NCI-H2196 treated with DMSO at 0.1 percent for 48 hours (cell line): ENCODE measurements at regions not wholly inside any gene's neighbourhood (a gene's known extent, or its start where the extent isn't known, plus 50 kb on each side); places are given as distances from the start of the nearest gene placed in this dataset.

ENCODE experiments used
- DNase-seq: peaks from one replicate; lab custom pipeline; 2025; ENCODE audit not compliant: unreplicated experiment; lab: John Stamatoyannopoulos, UW

DNA sequence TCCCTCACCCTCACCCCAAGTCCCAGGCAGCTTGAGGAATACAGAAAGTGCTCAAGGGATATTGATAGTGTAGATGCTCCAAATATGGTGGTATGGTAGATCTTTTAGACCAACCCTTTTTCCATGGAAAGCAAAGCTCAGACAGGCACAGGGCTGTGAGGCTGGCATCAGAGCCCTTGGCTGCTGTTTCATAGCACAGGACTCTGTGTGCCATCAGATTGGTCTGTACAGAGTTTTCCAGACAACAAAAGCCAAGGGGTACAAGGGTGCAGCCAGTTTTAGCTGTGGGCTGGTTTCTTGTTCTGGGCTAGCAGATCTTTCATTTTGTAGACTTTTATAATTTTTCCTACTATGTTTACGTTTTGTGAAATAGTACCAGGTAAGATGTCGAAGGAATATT lies 296.9 kb upstream of the TNP1 start:
- DNase-seq, result no peak

DNA sequence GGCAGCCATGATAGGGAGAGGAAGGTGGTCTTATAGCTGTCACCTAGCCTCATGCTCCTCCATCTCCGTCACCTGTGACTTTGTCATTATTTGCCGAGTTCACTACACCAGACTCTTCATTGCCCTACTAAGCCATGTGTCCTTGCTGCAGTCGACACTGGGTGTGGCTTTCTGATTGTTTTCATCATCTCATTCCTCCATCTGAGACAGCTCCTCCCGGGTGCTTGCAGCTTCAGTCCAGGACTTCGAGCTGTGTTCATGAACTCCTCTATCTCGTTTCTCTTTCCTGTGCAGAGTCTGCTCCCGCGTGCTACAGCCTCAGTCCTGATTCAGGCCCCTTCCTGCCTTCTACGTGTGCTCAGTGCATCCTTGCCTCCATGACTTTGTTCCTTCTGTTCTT lies 295.1 kb upstream of the TNP1 start:
- DNase-seq, result no peak

DNA sequence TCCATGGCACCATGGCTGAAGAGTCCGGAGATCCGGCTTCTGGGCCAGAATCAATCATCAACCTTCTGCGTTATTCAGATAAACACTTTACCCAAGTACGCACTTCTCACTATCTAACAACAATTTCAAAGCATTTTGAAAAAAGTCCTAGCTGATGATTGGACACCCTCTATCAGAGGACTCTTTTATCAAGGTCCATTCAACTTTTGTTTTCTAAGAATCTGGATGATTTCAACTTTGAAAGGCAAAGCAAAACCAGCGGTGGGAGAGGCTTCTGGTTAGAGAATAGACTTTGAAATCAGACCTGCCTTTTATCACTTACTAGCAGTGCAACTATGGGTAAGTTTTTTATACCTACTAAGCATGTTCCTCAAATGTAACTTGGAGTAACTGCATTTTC lies 293.6 kb upstream of the TNP1 start:
- DNase-seq, result no peak

DNA sequence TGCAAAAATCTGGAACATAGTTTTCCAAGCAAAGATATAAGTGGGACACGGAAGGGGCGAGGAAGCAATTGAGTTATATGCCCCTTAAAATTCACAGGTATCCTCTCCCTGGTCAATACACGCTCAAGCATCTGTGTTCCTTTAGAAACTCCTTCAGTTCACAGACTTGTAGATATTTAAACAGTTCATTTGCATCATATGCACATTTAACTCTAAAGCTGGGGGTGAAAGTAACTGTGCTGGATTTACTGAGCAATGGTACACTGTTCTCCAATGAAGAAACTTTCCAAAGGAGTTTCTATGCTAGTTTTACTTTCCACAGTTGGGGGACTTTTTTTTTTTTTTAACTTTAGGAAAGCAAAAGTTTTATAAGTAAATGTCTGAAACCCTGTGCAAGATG lies 293.0 kb upstream of the TNP1 start:
- DNase-seq, result no peak

DNA sequence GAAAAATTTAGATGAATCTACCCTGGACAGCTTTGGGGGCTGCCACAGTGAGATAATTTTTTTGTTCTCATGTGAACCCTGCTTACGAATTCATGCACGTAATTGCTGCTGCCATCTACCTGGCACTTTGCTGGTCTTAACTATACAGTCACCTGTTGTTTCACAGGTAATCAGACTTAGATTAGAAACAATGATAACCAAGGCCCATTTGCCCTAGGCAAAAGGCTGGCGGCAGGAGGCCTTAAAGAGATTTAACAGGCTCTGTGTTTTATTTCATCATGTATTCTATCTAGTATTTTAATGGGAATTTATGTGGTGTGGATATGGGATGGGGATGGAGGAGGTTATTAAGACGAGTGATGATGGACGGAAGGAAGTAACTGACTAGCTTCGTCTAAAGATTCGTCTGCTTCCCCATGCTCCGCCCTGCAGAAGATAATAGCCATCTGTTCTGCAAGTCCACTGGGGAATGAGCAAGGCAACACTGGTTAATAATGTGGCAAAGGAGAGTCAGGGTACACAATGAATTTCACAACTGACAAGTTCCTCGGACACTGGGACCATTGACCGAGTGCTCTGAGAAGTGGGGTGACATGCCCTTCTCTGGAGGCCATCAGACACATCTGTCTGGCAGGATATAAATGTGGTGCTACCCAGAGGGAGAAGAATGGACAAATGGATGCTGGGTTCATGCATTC lies 291.8 kb upstream of the TNP1 start:
- DNase-seq, result no peak

DNA sequence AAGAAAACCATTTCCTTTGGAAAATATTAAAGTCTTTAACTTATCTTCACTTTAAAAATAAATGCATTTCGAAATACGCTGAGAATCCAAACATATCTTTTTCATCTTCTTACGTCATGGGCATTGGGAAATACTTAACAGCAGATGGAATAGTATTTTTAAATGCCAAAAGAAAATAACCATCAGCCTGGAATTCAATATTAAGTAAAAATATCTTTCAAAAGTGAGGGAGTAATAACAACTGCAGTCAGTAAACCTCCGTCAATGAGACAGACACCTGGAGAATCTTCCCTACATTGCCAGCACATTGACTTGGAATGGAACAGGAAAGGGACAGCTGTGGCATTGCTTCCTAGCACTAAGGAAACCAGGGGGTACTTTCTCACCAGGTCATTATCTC lies 290.4 kb upstream of the TNP1 start:
- DNase-seq, result no peak

DNA sequence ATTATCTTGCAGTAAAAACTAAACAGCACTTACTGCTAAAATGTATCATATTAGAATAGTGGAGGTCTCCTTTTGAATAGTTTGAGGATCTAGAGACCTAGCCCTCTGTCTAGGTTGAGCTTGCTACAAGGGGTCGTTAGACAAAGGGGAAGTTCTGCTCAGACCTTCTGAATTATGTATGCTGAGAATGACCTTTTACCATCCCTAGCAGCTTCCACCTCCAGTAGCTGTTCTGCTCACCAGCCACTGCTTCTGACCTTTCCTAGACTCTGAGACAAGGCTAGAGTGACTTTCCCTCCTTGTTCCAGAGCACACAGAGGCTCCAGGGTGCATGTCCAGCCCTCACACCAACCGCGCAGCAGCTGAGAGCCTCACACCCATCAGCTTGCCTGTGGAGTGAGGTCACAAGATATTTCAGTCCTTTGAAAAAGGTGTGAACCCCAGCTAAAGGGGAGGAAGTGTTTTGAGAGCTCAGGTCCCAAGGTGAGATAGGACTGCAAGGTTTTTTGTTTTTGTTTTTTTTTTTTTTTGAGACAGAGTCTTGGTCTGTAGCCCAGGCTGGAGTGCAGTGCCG lies 289.3 kb upstream of the TNP1 start:
- no peak for DNase-seq

DNA sequence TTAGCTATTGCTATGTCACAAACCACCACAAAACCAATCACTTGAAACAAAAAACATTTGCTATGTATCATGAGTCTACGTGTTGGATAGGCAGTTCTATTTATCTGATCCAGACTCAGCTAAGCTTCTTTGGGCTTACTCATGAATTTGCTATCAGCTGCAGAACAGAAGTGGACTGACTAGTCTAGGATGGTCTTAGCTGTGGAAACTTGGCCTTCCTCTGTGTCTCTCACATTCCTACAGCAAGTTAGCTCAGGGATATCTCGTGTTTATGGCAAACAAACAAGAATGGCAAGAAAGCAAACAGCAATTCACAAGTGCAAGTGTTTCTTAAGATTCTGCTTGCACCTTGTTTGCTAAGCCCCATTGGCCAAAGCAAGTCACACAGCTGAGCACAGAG lies 288.0 kb upstream of the TNP1 start:
- DNase-seq, result no peak

DNA sequence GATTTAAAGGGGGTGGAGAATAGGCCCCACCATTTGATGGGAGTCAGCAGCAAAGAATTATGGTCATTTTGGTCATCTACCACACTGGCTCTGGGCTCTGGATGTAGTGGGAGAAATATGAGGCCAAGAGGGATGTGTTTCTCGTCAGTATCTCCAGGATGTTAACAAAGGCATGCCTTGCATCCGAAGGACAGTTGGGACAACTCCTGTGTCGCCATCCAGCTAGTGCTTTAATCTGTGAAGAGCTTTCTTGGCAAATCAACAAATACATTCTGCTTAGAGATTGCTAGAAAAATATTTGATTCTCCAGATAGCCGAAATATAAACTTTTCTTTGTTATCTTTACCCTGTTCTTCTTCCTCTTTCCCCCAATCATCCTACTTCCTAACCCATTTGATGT lies 287.1 kb upstream of the TNP1 start:
- no peak for DNase-seq

DNA sequence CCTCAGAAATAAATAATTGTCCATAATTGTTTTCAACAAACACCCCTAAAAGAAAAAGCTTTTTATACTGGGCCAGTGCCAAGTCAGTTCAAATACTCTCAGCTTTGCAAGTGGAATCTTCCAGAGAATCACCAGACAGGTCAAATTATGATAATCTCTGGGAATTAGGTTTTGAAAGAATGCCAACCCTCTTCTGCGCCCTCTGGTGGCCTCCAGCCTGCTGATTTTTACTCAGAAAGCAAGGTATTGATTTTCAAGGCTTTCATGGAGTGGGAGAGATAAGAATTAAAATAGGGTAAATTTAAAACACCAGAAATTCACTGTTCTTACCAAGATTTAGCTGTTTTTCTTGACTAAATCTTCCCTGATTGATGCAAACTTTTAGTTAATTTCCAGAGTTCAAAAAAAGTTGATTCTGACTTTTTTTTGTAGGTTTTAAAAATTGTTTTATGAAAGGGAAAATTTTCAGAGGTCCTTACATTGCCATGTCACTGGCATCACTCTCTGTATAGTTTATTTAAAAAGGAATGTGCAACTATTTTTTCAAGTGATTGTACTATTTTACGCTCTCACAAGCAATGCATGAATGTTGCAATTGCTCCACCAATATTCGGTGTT lies 282.9 kb upstream of the TNP1 start:
- DNase-seq, result no peak

DNA sequence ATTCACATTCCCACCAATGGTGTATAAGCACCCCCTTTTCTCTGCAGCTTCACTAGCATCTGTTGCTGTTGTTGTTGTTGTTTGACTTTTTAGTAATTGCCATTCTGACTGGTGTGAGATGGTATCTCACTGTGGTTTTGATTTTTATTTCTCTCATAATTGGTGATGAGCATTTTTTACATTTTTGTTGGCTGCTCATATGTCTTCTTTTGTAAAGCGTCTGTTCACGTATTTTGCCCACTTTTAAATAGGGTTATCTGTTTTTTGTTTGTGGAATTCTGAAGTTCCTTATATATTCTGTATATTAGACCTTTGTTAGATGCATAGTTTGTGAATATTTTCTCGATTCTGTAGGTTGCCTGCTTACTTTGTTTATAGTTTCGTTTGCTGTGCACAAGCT lies 278.4 kb upstream of the TNP1 start:
- no peak for DNase-seq

DNA sequence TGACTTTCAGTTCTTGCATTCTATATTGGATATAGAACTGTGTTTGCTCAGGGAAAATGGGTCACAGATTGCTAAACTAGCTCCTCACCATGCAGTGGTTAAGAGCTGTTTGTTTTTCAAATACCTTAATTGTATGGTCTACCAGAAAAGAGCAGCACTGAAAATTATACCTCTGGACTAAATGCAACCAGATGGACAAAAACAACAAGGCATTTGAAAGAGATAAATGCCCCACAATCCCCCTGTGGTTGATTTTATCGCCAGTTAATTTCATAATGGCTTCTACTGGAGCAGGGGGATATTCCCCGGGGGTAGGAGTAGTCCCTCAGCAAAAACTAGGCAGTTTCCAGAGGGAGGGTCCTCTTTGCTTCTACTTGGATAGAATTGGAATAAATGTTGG lies 267.9 kb upstream of the TNP1 start:
- no peak for DNase-seq

DNA sequence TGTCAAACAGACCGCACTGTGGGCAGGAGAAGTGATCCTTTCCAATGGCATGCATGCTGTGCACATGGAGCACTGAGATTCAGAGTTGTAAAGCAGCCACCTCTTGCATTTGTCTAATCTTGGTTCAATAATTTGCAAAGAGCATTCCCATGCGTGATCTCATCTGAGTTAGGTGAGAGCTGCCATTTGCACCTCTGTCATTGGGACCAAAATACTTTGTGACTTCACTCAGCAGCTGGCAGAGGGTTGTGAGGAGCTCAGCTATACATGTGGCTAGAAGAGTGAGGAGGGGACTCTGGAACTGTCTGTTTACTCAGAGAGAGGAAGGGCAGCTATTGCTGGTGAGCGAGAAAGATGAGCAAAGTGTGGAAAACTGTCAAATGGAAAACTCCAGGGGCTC lies 265.1 kb upstream of the TNP1 start:
- DNase-seq, result no peak

DNA sequence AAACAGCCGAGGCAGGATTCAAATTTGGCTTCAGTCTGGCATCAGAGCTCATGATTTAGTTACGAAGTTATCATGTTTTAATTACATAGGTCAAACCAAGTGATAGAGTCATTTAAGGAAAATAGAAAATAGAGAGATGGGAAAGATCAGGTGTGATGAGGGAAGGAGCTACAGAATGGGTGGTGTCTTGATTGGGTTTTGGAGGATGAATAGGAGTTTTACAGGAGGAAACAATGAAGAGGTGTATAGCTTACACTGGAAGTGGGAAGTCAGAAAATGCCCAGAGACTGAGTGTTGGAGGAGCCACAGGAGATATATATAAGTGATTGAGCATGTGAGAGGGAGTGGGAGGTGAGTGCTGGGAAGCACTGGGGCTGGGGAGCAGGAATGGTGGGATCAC lies 264.2 kb upstream of the TNP1 start:
- DNase-seq, result no peak

DNA sequence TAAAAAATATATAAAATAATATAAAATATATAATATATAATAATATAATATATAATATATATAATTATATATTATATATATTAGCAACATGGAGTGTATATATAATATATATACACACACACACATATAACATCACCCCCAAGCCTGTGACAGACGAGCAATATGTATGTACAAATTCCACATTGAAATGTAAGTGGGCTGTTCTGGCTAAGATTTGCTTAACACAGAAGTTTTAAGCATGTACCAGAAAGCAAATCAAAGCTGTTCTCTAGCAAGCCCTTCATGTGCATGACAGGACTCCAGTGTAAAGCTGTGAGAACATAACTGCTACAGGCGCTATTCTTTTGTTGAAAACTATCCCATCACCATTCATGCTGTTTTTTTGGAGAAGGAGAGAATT lies 261.7 kb upstream of the TNP1 start:
- no peak for DNase-seq

DNA sequence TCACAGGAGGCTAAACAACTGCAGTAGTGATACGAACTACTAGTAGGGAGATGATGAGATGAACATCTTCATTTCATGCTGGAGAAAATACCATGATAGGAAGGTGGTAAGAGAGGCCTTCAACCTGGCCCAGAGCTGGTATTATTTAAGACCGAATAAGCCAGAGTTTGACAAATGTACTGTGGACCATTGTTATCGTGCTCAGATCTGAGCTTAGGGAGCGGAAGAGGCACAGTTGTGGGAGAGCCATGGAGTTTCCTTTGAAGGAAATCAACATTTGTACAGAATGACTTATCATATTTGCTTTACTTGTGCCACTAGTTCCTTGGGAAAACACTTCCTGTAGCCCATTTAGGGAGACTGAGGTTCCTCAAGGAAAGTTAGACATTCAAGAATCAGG lies 260.6 kb upstream of the TNP1 start:
- no peak for DNase-seq

DNA sequence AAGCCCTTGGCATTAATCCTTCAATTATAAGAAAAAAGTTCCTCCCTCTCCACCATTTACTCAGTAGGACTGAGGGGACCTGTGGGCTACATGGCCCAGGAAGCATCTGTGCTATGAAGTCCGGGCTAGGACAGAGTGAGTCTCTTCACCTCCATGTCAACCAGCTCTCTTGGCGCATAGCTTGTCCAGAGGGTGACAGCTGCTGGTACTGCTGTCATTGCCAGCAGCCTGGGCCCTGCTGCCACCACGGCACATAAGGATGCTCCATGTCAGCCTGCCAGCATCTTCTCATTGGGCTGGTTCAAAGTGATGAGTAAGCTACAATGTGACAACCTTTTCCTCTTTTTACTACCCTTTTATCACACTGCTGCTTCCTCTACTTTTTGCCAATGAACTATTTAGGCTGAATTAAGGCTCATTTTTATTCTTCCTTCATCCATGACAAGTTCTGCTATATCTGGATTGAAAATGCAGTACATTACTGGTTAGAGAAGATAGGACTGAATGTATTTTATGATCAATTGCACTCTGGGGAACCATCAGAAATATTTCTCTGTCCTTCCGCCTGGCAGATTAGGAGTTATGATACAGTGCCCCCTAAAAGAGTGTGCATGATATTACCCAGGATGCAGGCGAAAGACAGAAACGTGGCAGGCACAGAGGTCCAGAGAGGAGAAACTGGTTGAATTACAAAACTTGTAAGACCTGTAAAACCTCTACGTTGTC lies 258.9 kb upstream of the TNP1 start:
- DNase-seq, result no peak

DNA sequence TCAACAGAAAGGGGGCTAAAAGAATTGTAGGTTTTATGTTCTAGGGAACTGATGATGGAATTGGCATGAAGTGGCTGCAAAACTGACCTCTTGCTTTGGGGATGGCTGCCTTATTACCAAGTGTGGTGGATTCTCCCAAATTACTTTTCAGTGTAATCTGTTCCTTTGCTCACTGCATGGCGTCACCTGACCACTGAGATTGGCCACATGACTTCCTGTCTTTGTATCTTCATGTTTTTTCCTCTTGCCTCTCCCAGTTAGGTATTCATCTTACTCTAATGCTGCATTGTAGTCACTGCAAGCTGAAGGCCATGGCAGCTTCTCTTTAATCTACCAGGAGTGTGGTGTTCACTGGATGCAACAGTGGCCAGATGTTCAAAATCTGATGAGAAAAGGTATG lies 257.7 kb upstream of the TNP1 start:
- no peak for DNase-seq

DNA sequence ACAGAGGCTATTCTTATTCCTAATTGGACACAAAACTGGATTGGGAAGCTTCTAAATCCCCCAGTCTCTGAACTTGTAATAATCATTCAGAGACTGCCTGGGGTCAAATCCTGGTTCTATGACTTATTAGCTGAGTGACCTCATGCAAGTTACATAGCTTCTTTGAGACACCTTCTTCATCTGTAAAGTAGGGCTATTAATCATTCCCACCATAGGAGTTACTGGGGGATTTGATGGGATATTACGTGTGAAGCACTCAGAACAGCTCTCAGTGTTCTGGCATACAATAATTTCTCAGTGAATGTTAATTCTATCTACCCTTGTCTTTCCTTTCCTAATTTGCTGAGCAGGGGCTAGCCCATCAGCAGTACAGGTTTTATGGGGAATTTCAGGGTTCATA lies 256.7 kb upstream of the TNP1 start:
- no peak for DNase-seq

DNA sequence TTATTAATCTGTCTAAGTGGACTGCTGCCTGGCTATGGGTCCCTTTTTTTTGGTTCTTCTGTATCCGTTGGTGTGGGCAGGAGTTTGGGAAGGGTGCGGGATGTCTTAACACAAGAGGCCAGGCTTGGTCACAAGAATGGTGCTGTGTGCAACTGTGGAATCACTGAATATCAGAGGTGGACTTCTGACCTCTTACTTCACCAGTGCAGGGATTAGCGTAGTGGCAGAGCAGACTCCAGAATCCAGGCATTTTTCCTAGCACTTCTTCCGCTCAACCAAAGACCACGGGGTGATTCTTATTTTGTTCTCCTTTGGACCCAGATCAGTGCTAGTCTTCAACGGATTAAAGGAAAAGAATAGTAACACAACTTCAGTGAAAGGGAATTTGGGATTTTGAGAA lies 254.3 kb upstream of the TNP1 start:
- no peak for DNase-seq

DNA sequence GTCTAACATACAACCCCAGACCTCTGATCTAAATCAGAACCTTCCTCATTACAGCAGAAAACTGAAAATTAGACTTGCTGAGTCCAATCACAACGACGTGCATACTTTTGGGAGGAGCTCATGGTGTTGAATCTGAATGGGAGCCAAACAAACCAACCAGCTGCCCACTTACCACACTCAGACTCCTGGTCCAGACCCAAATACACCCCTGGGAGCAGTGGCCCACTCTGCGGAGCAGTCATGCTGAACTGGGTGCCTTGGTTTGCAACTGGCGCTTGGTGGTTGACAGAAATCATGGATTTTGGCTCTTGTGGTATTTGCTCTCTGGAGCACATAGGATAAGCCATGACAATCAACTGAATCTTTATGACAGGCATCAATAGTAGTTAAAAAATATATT lies 253.6 kb upstream of the TNP1 start:
- no peak for DNase-seq

DNA sequence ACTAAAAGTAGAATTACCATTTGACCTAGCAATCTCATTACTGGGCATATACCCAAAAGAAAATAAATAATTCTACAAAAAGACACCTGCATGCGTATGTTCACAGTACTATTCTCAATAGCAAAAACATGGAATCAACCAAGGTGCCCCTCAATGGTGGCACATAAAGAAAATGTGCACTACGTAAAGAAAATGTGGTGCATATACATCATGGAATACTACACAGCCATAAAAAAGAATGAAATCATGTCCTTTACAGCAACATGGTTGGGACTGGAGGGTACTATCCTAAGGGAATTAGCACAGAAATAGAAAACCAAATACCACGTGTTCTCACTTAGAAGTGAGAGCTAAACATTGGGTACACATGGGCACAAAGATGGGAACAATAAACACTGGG lies 250.7 kb upstream of the TNP1 start:
- DNase-seq, result no peak
